HEK293 (cell line): ENCODE measurements at regions not wholly inside any gene's neighbourhood (a gene's known extent, or its start where the extent isn't known, plus 50 kb on each side); places are given as distances from the start of the nearest gene placed in this dataset.
"Not testable (repeated sequence)": the region's sequence is repeated elsewhere in the genome, so short reads cannot be mapped to it uniquely, and the experiment has no call there.

Source experiments
- CTCF ChIA-PET: fragments of 350-600 bp; formaldehyde crosslinking; extraction: SDS; loops from one replicate; lab custom pipeline; 2021; ENCODE audit warnings: antibody characterized with exemption; lab: Yijun Ruan, JAX
- POLR2A ChIA-PET: fragments of 300-600 bp; formaldehyde crosslinking; extraction: SDS; loops from one replicate; lab custom pipeline; 2020; ENCODE audit warnings: antibody characterized with exemption, inconsistent platforms; lab: Yijun Ruan, JAX
- H3K27ac ChIP-seq: fragments of 200-500 bp; sonication (Bioruptor generic); 2 replicates; pipeline ENCODE4 v1.5.1; 2014; ENCODE audit warnings: low read depth, low read length, control low read depth, inconsistent platforms; ENCODE audit errors: extremely low read depth
- H3K36me3 ChIP-seq, 2 experiments: fragments of 200-500 bp in 1 of 2; sonication (Bioruptor generic) in 1 of 2; 1 replicate in 1 of 2; 2 replicates in 1 of 2; pipeline ENCODE4 v1.5.1; 2014 to 2017; ENCODE audit warnings: inconsistent platforms in 2 of 2, low read length in 2 of 2; ENCODE audit not compliant: control insufficient read depth in 2 of 2, insufficient read depth in 1 of 2
- H3K4me1 ChIP-seq: fragments of 200-500 bp; sonication (Bioruptor generic); 2 replicates; pipeline ENCODE4 v1.5.1; 2014; ENCODE audit warnings: mild to moderate bottlenecking, low read length, inconsistent platforms; ENCODE audit not compliant: control insufficient read depth, insufficient read depth
- H3K4me3 ChIP-seq: 2 replicates; pipeline ENCODE4 v1.5.1; 2011; ENCODE audit warnings: low read depth, mild to moderate bottlenecking, control low read depth, low read length, moderate library complexity
- H3K9me3 ChIP-seq: fragments of 200-500 bp; sonication (Bioruptor generic); 2 replicates; pipeline ENCODE4 v1.5.1; 2014; ENCODE audit warnings: low read depth, low read length, inconsistent platforms; ENCODE audit not compliant: control insufficient read depth, insufficient read depth
- EGR2 ChIP-seq: fragments of 450-650 bp; formaldehyde crosslinking; IDR thresholded peaks from 2 replicates; pipeline ENCODE4 v1.5.1; 2016; ENCODE audit warnings: low read depth, missing biosample characterization, missing genetic modification characterization
- HIC1 ChIP-seq: fragments of 450-650 bp; formaldehyde crosslinking; IDR thresholded peaks from 2 replicates; pipeline ENCODE4 v1.5.1; 2016; ENCODE audit warnings: missing biosample characterization, missing genetic modification characterization
- PRDM4 ChIP-seq: fragments of 450-650 bp; formaldehyde crosslinking; IDR thresholded peaks from 2 replicates; pipeline ENCODE4 v1.5.1; 2017; ENCODE audit warnings: missing biosample characterization, missing genetic modification characterization
- ZBTB17 ChIP-seq: fragments of 450-650 bp; formaldehyde crosslinking; IDR thresholded peaks from 2 replicates; pipeline ENCODE4 v1.5.1; 2016; ENCODE audit warnings: missing biosample characterization, missing genetic modification characterization
- ZBTB20 ChIP-seq: fragments of 450-650 bp; formaldehyde crosslinking; IDR thresholded peaks from 2 replicates; pipeline ENCODE4 v1.5.1; 2016; ENCODE audit warnings: missing biosample characterization, missing genetic modification characterization
- ZNF184 ChIP-seq: fragments of 450-650 bp; IDR thresholded peaks from 2 replicates; pipeline ENCODE4 v1.5.1; 2018; ENCODE audit warnings: missing biosample characterization, mild to moderate bottlenecking, missing genetic modification characterization
- ZNF19 ChIP-seq: fragments of 450-650 bp; formaldehyde crosslinking; IDR thresholded peaks from 2 replicates; pipeline ENCODE4; 2016; ENCODE audit warnings: missing biosample characterization, missing genetic modification characterization, low read depth
- ZNF23 ChIP-seq: fragments of 450-650 bp; formaldehyde crosslinking; IDR thresholded peaks from 2 replicates; pipeline ENCODE4 v1.5.1; 2016; ENCODE audit warnings: missing biosample characterization, missing genetic modification characterization, borderline replicate concordance
- ZNF26 ChIP-seq: fragments of 450-650 bp; formaldehyde crosslinking; IDR thresholded peaks from 2 replicates; pipeline ENCODE4 v1.5.1; 2016; ENCODE audit warnings: missing biosample characterization, missing genetic modification characterization
- ZNF280C ChIP-seq: fragments of 450-650 bp; formaldehyde crosslinking; IDR thresholded peaks from 2 replicates; pipeline ENCODE4 v1.5.1; 2016; ENCODE audit warnings: missing biosample characterization, missing genetic modification characterization
- ZNF341 ChIP-seq: fragments of 450-650 bp; formaldehyde crosslinking; IDR thresholded peaks from 2 replicates; pipeline ENCODE4; 2016; ENCODE audit warnings: low read depth, missing biosample characterization, missing genetic modification characterization
- ZNF555 ChIP-seq: fragments of 450-650 bp; formaldehyde crosslinking; conservative IDR thresholded peaks from 2 replicates; pipeline ENCODE4 v1.5.1; 2017; ENCODE audit warnings: missing biosample characterization, mild to moderate bottlenecking, missing genetic modification characterization, inconsistent platforms
- ZNF571 ChIP-seq: fragments of 450-650 bp; formaldehyde crosslinking; IDR thresholded peaks from 2 replicates; pipeline ENCODE4 v1.5.0; 2017; ENCODE audit warnings: missing biosample characterization, missing genetic modification characterization
- ZNF610 ChIP-seq: fragments of 450-650 bp; formaldehyde crosslinking; IDR thresholded peaks from 2 replicates; pipeline ENCODE4 v1.5.1; 2016; ENCODE audit warnings: missing biosample characterization, missing genetic modification characterization, borderline replicate concordance
- ZNF785 ChIP-seq: fragments of 450-650 bp; formaldehyde crosslinking; IDR thresholded peaks from 2 replicates; pipeline ENCODE4 v1.5.1; 2016; ENCODE audit warnings: missing biosample characterization, missing genetic modification characterization
- ZNF837 ChIP-seq: fragments of 450-650 bp; formaldehyde crosslinking; IDR thresholded peaks from 2 replicates; pipeline ENCODE4 v1.5.1; 2016; ENCODE audit warnings: missing biosample characterization, missing genetic modification characterization

- no peak for TF ChIP-seq ZNF26 (tag by site-specific recombination)
- TF ChIP-seq ZNF785 (tag by site-specific recombination): no peak
These were observed 120.9 kb upstream of the STK32A start (continued) for GRCh38 chr5:147113967-147114366.

- H3K27ac ChIP-seq, H3K36me3 ChIP-seq, H3K9me3 ChIP-seq, H3K4me1 ChIP-seq, H3K4me3 ChIP-seq, POLR2A ChIA-PET: not testable (repeated sequence)
- CTCF ChIA-PET: interaction anchor here (1.6 kb wide), 1 partner anchor 42 kb away, joined by 5 read pairs; no protein-coding TSS in a partner anchor
These were observed 95.1 kb upstream of the STK32A start for GRCh38 chr5:147139759-147140158.

GRCh38 chr5:147140558-147140957 lies 94.3 kb upstream of the STK32A start:
- Histone ChIP-seq H3K4me1 (no peaks in the 10 kb centered on the region), H3K9me3 (no peaks in the 10 kb centered on the region), H3K27ac (no peak overlapping the region)
- POLR2A ChIA-PET: no interaction called here
- CTCF ChIA-PET: interaction anchor here (1.6 kb wide), 1 partner anchor 42 kb away, joined by 5 read pairs; no protein-coding TSS in a partner anchor
- no peak for TF ChIP-seq ZNF837
- TF ChIP-seq ZNF184 (tag by site-specific recombination): no peak
- peak; percentile 15; the same call in 1 of the 2 replicates for TF ChIP-seq EGR2 (tag by site-specific recombination)
- TF ChIP-seq, all 188 proteins: peak for 1
- Histone ChIP-seq H3K36me3 (no peaks in the 10 kb centered on the region), H3K4me3 (no peak overlapping the region)

- POLR2A ChIA-PET, H3K4me1 ChIP-seq, H3K27ac ChIP-seq, H3K4me3 ChIP-seq, H3K36me3 ChIP-seq, H3K9me3 ChIP-seq: not testable (repeated sequence)
- CTCF ChIA-PET: interaction anchor here (0.6 kb wide), 1 partner anchor 43 kb away, joined by 3 read pairs; no protein-coding TSS in a partner anchor
These were observed 93.2 kb upstream of the STK32A start for GRCh38 chr5:147141580-147141979.

GRCh38 chr5:147143215-147143614 lies 91.6 kb upstream of the STK32A start:
- Histone ChIP-seq H3K27ac (no peak overlapping the region), H3K36me3 (no peaks in the 10 kb centered on the region), H3K4me1 (no peaks in the 10 kb centered on the region), H3K4me3 (no peak overlapping the region), H3K9me3 (no peaks in the 10 kb centered on the region)
- POLR2A ChIA-PET: no interaction called here
- CTCF ChIA-PET: interaction anchor here (0.8 kb wide), 1 partner anchor 46 kb away, joined by 3 read pairs; no protein-coding TSS in a partner anchor
- TF ChIP-seq PRDM4 (tag by site-specific recombination) (no peak), ZNF23 (tag by site-specific recombination) (no peak), ZNF610 (tag by site-specific recombination) (no peak), ZBTB20 (tag by site-specific recombination) (no peak), ZNF571 (tag by site-specific recombination) (no peak), ZNF280C (tag by site-specific recombination) (no peak), ZNF19 (tag by site-specific recombination) (no peak), ZBTB17 (no peak), HIC1 (tag by site-specific recombination) (no peak), ZNF555 (tag by site-specific recombination) (no peak), ZNF341 (tag by site-specific recombination) (no peak)
